Suppressor macrophage treated with lipopolysaccharide for 1 hour (primary cell): ENCODE measurements at regions not wholly inside any gene's neighbourhood (a gene's known extent, or its start where the extent isn't known, plus 50 kb on each side); places are given as distances from the start of the nearest gene placed in this dataset.

Experiments
- DNase-seq, 3 donors: peaks; one replicate each; pipeline ENCODE4 v3.0.0-alpha.2; 2020 to 2022

- no peak for DNase-seq
These were observed 1076.4 kb upstream of the CDH6 start for GRCh38 chr5:30117135-30117534.

DNA sequence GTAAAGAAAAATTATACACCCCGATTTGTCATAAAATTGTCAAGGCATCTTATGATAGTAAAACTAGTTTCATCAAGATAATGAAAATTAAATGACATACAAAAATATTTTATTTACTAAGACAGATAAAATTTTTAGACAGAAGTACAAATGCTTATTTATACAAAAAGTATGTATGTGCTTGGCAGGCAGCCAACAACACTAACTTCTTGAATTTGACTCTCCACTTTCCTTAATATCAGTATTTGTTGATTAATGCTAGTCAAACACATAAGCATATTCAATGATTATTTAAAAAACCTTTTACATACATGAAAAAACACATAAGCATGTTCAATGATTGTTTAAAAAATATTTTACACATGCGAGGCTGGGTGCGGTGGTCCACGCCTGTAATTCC, 1079.9 kb upstream of the CDH6 start:
- no peak for DNase-seq

DNA sequence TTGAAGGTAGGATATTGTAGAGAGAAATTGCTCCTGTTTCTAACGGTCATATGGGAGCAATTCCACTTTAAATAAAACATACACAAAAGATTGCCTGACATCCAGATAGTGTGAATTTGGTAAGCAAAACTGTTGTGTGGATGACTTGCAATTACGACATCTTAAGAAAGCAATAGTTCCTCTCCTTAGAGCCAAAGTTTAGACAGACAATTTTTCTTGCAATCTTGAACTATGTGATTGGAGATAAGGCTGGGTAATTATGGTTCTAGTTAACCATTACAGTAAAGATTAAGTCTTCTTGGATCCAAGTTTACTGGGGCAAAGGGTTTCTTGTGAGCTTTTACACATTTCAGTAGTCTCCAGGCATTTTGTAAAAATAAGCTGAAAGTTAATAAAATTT, 1080.6 kb upstream of the CDH6 start:
- DNase-seq = no peak

GRCh38 chr5:30108051-30108450, 1085.4 kb upstream of the CDH6 start:
- no peak for DNase-seq

- no peak for DNase-seq
These were observed 1086.9 kb upstream of the CDH6 start for GRCh38 chr5:30106596-30106995.

GRCh38 chr5:30104872-30105596, 1088.5 kb upstream of the CDH6 start:
- no peak for DNase-seq

GRCh38 chr5:30103452-30104202, 1089.9 kb upstream of the CDH6 start:
- no peak for DNase-seq

DNA sequence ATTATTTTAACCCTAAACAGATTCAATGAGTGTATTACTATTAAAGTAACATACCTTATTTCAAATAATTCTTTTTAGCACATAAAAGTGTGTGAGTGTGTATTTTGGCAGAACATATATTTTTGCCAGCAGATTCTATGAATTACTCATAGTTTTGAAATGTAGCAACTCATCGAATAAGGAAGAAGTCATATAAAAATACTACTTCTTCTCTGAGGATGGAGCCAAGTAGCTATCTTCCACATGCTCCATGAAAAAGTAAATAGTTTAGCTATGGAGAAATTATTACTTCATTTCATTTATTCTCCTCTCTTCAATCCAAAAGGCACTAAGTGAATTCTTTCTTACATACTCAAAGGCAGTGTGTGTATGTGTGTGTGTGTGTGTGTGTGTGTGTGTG, 1090.4 kb upstream of the CDH6 start:
- no peak for DNase-seq

DNA sequence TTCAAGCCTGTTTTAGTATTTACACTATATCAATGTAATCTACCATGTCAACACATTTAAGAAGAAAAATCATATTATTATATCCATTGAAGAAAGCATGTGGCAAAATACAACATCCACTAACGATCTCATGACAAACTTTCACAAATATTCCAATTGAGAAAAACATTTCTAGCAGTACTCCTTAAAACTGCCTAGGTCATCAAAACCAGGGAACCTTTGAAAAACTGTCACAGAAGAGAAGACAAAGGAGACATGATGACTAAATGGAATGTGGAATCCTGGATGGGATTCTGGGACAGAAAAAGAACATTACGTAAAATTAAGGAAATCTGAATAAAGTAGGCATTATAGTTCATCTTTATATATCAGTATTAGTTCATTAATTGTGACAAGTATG, 1091.3 kb upstream of the CDH6 start:
- no peak for DNase-seq

DNA sequence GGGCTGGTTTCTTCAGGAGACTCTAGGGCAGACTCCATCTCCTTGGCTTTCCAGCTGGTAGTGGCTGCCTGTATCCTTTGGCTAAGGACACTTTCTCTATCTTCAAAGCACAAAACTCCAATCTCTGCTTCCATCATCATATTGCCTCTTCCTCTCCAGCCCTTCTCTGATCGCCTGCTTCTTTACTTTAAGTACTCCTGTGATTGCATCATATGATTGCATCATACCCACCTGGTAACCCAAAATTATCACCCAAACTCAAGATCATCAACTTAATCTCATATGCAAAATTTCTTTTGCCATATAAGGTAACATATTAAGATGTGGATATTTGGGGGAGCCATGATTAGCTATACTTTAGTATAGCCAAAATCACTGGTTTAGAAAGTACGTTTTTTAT, 1092.6 kb upstream of the CDH6 start:
- DNase-seq = no peak

- no peak for DNase-seq
These were observed 1093.3 kb upstream of the CDH6 start for GRCh38 chr5:30100148-30100713.

DNA sequence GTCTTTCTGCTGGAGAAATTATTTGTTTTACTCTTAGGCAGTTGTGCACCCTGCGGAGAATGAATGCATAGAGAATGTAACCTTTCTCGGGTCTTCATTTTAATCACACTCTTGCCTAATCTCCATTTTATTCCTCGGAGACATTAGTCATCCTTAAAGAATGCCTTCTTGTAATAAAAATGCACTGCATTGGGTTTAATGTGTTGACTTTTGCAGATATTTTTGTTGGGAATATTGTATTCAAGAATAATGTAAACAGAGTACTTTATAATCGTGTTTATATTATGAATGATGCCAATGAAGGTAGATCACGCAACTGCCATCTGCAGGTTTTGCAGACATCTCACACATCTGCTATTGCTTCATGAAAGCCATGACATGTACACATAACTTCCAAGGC, 1093.9 kb upstream of the CDH6 start:
- DNase-seq = no peak

GRCh38 chr5:30098940-30099339, 1094.5 kb upstream of the CDH6 start:
- DNase-seq = no peak

- DNase-seq = no peak
These were observed 1100.9 kb upstream of the CDH6 start for GRCh38 chr5:30092548-30092947.

DNA sequence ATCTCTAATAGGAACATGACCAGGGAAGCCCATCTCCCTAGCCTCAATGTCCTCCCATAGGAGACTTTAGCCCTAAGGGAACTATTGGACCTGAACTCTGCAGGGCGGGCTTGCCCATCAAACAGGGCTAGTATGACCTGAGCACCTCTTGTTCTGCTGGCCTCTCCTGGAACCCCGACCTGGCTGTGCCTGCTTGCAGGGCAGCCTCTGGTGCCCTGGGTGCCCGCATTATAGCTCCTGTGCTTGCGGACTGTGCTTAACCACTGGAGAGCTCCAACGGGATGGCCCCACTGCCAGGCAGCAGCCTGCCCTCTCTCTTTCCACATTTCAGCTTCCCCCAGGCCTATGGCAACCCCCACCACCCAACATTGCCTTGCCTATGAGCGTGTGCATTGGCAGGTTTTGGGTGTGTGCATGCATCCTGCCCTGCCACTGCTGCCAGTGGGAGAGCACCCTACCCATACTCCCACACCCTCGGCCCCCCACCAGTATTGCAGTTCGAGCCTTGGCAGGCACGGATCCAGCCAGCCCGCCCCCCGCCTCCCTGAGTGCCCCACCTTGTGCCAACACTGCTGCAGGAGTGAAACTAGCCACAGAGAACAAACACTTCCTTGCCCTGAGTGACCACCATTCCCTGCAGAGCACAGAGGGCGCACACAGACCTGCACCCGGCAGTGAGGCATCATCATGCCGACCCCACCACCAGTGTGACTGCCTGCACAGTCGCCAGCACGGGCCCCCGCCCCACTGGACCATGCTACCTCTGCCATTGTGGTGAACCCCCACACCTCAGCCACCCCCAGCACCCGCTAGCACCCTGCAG, 1123.8 kb upstream of the CDH6 start:
- no peak for DNase-seq

DNA sequence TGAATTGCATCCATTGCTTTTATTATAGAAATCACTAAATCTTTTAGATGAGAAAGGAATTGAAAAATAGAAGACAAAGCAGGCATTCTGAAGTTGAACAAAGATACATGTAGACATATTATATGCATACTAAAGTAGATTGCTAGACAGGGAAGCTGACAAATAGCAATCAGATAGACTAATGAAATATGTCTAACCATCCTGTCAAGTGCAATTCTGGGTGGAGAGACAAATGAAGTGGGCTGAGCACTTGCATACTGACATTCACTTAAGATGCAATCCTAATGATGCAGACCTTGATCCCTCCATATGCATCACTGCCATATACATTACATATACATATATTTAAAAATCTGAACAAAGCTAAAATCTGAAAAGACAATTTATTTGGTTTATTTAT, 1130.0 kb upstream of the CDH6 start:
- no peak for DNase-seq

DNA sequence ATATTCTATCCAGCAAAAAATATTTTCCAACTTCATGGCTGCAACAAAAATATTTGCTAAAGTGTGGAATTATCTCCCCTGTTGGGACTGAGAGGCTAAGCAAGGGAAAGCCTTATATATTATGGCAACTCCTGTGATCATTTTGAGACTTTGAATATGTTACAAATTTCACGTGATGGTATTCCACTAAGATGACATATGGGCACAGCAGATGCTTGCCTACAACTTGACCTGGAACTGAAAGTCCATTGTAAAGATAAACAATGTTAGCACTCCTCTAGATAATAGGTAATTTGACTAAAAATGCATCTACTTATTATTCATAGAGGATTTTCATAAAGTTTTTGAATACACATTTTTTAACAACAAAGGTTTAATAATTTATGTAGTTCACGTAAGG, 1141.5 kb upstream of the CDH6 start:
- DNase-seq = no peak

- no peak for DNase-seq
These were observed 1143.2 kb upstream of the CDH6 start for GRCh38 chr5:30050056-30050815.

- DNase-seq = no peak
These were observed 1150.8 kb upstream of the CDH6 start for GRCh38 chr5:30042677-30043076.

DNA sequence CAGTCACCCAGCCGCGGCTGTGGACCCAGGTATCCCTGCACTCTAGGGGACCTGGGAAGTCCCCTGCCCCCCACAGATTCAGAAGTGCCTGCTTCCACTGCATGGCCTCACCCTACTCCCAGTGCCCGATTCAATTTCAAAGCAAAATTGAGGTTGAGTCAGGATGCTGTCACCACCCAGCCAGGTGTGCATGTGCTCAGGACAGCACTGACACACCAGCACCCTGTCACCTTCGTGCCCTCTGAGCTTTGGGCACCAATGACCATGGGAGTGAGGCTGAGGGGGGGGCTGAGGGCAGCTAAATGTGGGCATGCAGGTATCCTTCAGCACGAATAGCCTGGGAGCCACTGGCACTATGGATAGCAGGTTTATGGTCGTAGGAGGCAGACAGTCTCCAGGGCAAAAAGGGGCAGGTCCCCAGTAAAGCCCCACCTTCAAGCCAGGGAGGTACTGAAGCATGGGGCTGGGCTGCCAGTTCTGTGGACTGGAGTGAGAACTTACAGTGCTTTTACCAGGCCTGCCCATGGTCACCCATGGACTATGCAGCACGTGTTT, 1151.6 kb upstream of the CDH6 start:
- DNase-seq = no peak

DNA sequence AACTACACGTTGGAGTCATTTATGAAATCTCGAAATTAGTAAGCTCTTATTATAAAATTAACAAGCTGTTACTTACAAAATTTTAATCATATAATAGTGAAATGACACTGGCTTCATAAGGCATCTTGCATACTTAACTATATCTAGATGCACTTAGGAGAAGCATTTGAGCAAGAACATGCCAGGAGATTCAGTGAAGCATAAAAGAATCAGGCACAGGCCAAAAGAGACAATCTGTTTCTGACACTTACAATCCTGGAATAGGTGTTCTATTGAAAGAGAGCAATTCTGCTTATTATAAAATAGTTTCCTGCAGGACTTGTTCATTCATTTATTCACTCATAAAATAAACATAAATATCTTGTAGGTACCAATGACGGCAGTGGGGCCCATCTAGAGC, 1152.2 kb upstream of the CDH6 start:
- DNase-seq = no peak

- DNase-seq = peak; percentile 26 to 32 (median 31)
These were observed 1152.9 kb upstream of the CDH6 start for GRCh38 chr5:30040488-30041118.
